Esophagus muscularis mucosa (tissue), 4 donors: ENCODE measurements at regions not wholly inside any gene's neighbourhood (a gene's known extent, or its start where the extent isn't known, plus 50 kb on each side); places are given as distances from the start of the nearest gene placed in this dataset.

ENCODE experiments used
- CTCF ChIP-seq, 3 experiments: fragments of 200-600 bp in 2 of 3; fragments of 450-650 bp in 1 of 3; sonication (generic) in 2 of 3; IDR thresholded peaks; one replicate each; pipeline ENCODE4 v1.5.1; 2017 to 2019; ENCODE audit warnings: antibody characterized with exemption in 3 of 3, mild to moderate bottlenecking in 2 of 3, moderate library complexity in 1 of 3
- EP300 ChIP-seq: sonication (generic); formaldehyde crosslinking; IDR thresholded peaks from one replicate; pipeline ENCODE4 v1.6.1; 2017; ENCODE audit warnings: antibody characterized with exemption
- POLR2A ChIP-seq: fragments of 450-650 bp; IDR thresholded peaks from one replicate; pipeline ENCODE4 v1.6.1; 2017; ENCODE audit warnings: antibody characterized with exemption, moderate library complexity, mild to moderate bottlenecking, low read depth
- POLR2AphosphoS5 ChIP-seq, 2 donors: sonication (generic); formaldehyde crosslinking; IDR thresholded peaks; one replicate each; pipeline ENCODE4 v1.6.1; 2017; ENCODE audit warnings: antibody characterized with exemption in 2 of 2

DNA sequence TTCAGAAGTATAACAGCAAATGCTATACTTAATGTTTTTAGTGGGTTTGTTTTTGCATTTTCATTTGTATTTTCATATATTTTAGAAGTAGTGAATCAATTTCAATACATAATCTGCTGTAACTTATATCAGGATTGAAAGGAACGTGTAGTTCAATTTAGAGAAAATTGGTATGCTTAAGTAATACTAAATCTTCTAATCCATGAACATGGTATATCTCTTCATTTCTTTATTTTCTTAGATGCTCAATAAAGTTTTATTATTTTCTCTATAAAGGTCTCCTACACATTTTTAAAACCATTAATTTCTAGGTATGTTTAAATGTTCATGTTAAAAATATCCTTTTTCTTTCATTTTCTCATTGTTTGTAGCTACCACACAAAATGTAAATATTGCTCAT, 85.1 kb downstream of the STMND1 start:
- TF ChIP-seq CTCF (IDR thresholded peaks at IDR 0.05) (no peak), EP300 (no peak), POLR2A (no peak), POLR2AphosphoS5 (IDR thresholded peaks at IDR 0.05) (no peak)
